Neural cell (in vitro differentiated cells): ENCODE measurements at regions not wholly inside any gene's neighbourhood (a gene's known extent, or its start where the extent isn't known, plus 50 kb on each side); places are given as distances from the start of the nearest gene placed in this dataset.

ENCODE experiments used
- H2AFZ ChIP-seq: fragments of 200-600, 300-800 bp; sonication (generic), shearing (Covaris generic); 2 replicates; pipeline ENCODE4 v1.6.0; 2014; ENCODE audit warnings: low read depth, mild to moderate bottlenecking, antibody characterized with exemption, low read length, moderate library complexity
- H3F3A ChIP-seq: fragments of 200-600 bp; shearing (Covaris generic); 2 replicates; pipeline ENCODE4 v1.6.1; 2016; ENCODE audit warnings: mild to moderate bottlenecking, moderate library complexity, mixed read lengths, antibody characterized with exemption, low read length; ENCODE audit not compliant: insufficient read depth, poor library complexity, severe bottlenecking
- H3K27ac ChIP-seq: fragments of 200-600, 300-800 bp; sonication (generic), shearing (Covaris generic); 2 replicates; pipeline ENCODE4 v1.5.1; 2014; ENCODE audit warnings: mild to moderate bottlenecking, low read length, moderate library complexity
- H3K27me3 ChIP-seq: fragments of 300-800, 200-600 bp; sonication (generic), shearing (Covaris generic); 2 replicates; pipeline ENCODE4 v1.6.0; 2014; ENCODE audit warnings: mild to moderate bottlenecking, low read depth, low read length, moderate library complexity; ENCODE audit not compliant: insufficient read depth
- H3K36me3 ChIP-seq: fragments of 300-800, 200-600 bp; sonication (generic), shearing (Covaris generic); 2 replicates; pipeline ENCODE4 v1.5.1; 2014; ENCODE audit warnings: mild to moderate bottlenecking, antibody characterized with exemption, low read length, moderate library complexity; ENCODE audit not compliant: insufficient read depth
- H3K4me2 ChIP-seq: fragments of 300-800, 200-600 bp; sonication (generic), shearing (Covaris generic); 2 replicates; pipeline ENCODE4 v1.6.0; 2014; ENCODE audit warnings: mild to moderate bottlenecking, low read length
- H3K4me3 ChIP-seq: fragments of 300-800, 200-600 bp; sonication (generic), shearing (Covaris generic); 2 replicates; pipeline ENCODE4 v1.5.1; 2014; ENCODE audit warnings: mild to moderate bottlenecking, low read length, moderate library complexity
- H3K79me2 ChIP-seq: fragments of 200-600 bp; shearing (Covaris generic); replicated peaks from 2 replicates; pipeline ENCODE4 v1.6.0; 2014; ENCODE audit warnings: mild to moderate bottlenecking, low read length, moderate library complexity; ENCODE audit not compliant: insufficient read depth
- H3K9ac ChIP-seq: fragments of 300-800, 200-600 bp; sonication (generic), shearing (Covaris generic); 2 replicates; pipeline ENCODE4 v1.6.1; 2016; ENCODE audit warnings: mild to moderate bottlenecking, low read length, mixed read lengths
- H3K9me2 ChIP-seq: fragments of 200-600 bp; shearing (Covaris generic); 2 replicates; pipeline ENCODE4 v1.6.1; 2016; ENCODE audit warnings: mild to moderate bottlenecking, low read length, mixed read lengths; ENCODE audit not compliant: insufficient read depth
- H3K9me3 ChIP-seq: fragments of 200-600, 300-800 bp; sonication (generic), shearing (Covaris generic); 2 replicates; pipeline ENCODE4 v1.6.1; 2016; ENCODE audit warnings: mild to moderate bottlenecking, mixed run types, low read length, moderate library complexity, mixed read lengths
- H4K20me1 ChIP-seq: fragments of 200-600 bp; shearing (Covaris generic); 2 replicates; pipeline ENCODE4 v1.6.1; 2016; ENCODE audit warnings: mild to moderate bottlenecking, mixed run types; ENCODE audit not compliant: insufficient read depth
- CTCF ChIP-seq: fragments of 450-650 bp; IDR thresholded peaks from 2 replicates; pipeline ENCODE4 v1.5.1; 2014; ENCODE audit warnings: antibody characterized with exemption, mild to moderate bottlenecking, moderate library complexity; ENCODE audit not compliant: poor library complexity, severe bottlenecking
- EP300 ChIP-seq: fragments of 450-650 bp; conservative IDR thresholded peaks from 2 replicates; pipeline ENCODE4 v1.6.1; 2014; ENCODE audit warnings: antibody characterized with exemption, mild to moderate bottlenecking, moderate library complexity; ENCODE audit not compliant: poor library complexity, severe bottlenecking
- EZH2 ChIP-seq: fragments of 200-600, 300-800 bp; shearing (Covaris generic), sonication (generic); IDR thresholded peaks from 2 replicates; pipeline ENCODE4 v1.6.1; 2014; ENCODE audit warnings: antibody characterized with exemption, low read length, borderline replicate concordance, mild to moderate bottlenecking; ENCODE audit not compliant: insufficient read depth, poor library complexity, severe bottlenecking
- MXI1 ChIP-seq: fragments of 450-650 bp; conservative IDR thresholded peaks from 2 replicates; pipeline ENCODE4 v1.6.1; 2014; ENCODE audit warnings: antibody characterized with exemption, mild to moderate bottlenecking; ENCODE audit not compliant: poor library complexity, severe bottlenecking
- POLR2AphosphoS5 ChIP-seq: IDR thresholded peaks from 2 replicates; pipeline ENCODE4 v1.6.1; 2012
- RAD21 ChIP-seq: fragments of 450-650 bp; conservative IDR thresholded peaks from 2 replicates; pipeline ENCODE4 v1.6.1; 2014; ENCODE audit warnings: antibody characterized with exemption, mild to moderate bottlenecking, moderate library complexity
- REST ChIP-seq: IDR thresholded peaks from 2 replicates; pipeline ENCODE4 v1.6.1; 2012; ENCODE audit warnings: borderline replicate concordance
- SMC3 ChIP-seq: fragments of 450-650 bp; conservative IDR thresholded peaks from 2 replicates; pipeline ENCODE4 v1.6.1; 2014; ENCODE audit warnings: antibody characterized with exemption, mild to moderate bottlenecking, moderate library complexity; ENCODE audit not compliant: poor library complexity
- TAF1 ChIP-seq: IDR thresholded peaks from 2 replicates; pipeline ENCODE4 v1.6.1; 2012; ENCODE audit warnings: low read depth

- Histone ChIP-seq H2AFZ (no peak overlapping the region), H4K20me1 (no peaks in the 10 kb centered on the region), H3K27me3 (no peaks in the 10 kb centered on the region), H3K9ac (no peak overlapping the region), H3F3A (no peaks in the 10 kb centered on the region), H3K9me3 (no peaks in the 10 kb centered on the region), H3K79me2 (no peaks in the 10 kb centered on the region), H3K27ac (no peak overlapping the region), H3K36me3 (no peaks in the 10 kb centered on the region), H3K4me2 (no peak overlapping the region), H3K9me2 (no peaks in the 10 kb centered on the region), H3K4me3 (no peak overlapping the region)
- no peak for TF ChIP-seq EZH2
- TF ChIP-seq REST: no peak
- no peak for TF ChIP-seq RAD21
- TF ChIP-seq TAF1: no peak
- no peak for TF ChIP-seq POLR2AphosphoS5
- no peak for TF ChIP-seq SMC3
- no peak for TF ChIP-seq MXI1
- no peak for TF ChIP-seq CTCF
- TF ChIP-seq EP300: no peak
Observed at GRCh38 chr10:64059884-64060283, 538.7 kb downstream of the REEP3 start.

GRCh38 chr10:64060389-64060788 lies 539.2 kb downstream of the REEP3 start:
- TF ChIP-seq TAF1 (no peak), REST (no peak), EP300 (no peak), POLR2AphosphoS5 (no peak), EZH2 (no peak), CTCF (no peak), MXI1 (no peak), SMC3 (no peak), RAD21 (no peak)
- Histone ChIP-seq H3K79me2 (no peaks in the 10 kb centered on the region), H4K20me1 (no peaks in the 10 kb centered on the region), H3K9me2 (no peaks in the 10 kb centered on the region), H3K9me3 (no peaks in the 10 kb centered on the region), H2AFZ (no peak overlapping the region), H3F3A (no peaks in the 10 kb centered on the region), H3K27me3 (no peaks in the 10 kb centered on the region), H3K27ac (no peak overlapping the region), H3K4me3 (no peak overlapping the region), H3K36me3 (no peaks in the 10 kb centered on the region), H3K9ac (no peak overlapping the region), H3K4me2 (no peak overlapping the region)
